ENCODE measurements at regions not wholly inside any gene's neighbourhood (a gene's known extent, or its start where the extent isn't known, plus 50 kb on each side); places are given as distances from the start of the nearest gene placed in this dataset.
"Not testable (repeated sequence)": the region's sequence is repeated elsewhere in the genome, so short reads cannot be mapped to it uniquely, and the experiment has no call there.

GRCh38 chr1:189755100-189755499 lies 722.6 kb downstream of the BRINP3 start:
- TF ChIP-seq POLR2A, CTCF (IDR thresholded peaks at IDR 0.05): not testable (repeated sequence)

All from sigmoid colon (tissue), 3 donors.